G401 (cell line): ENCODE measurements at regions not wholly inside any gene's neighbourhood (a gene's known extent, or its start where the extent isn't known, plus 50 kb on each side); places are given as distances from the start of the nearest gene placed in this dataset.
"Not testable (repeated sequence)": the region's sequence is repeated elsewhere in the genome, so short reads cannot be mapped to it uniquely, and the experiment has no call there.

Experiments used
- DNase-seq: peaks from one replicate; pipeline ENCODE4 v3.0.0-alpha.2; 2015; ENCODE audit warnings: low spot score
- in situ Hi-C: cut with HindIII; loops from 2 replicates; pipeline ENCODE4 v1.10.0; 2016; ENCODE audit warnings: low sequenced_read_pairs, mixed read lengths

GRCh38 chr10:38354410-38354809 lies 260.3 kb downstream of the ZNF37A start:
- in situ Hi-C loops, DNase-seq: not testable (repeated sequence)

- DNase-seq, result peak; percentile 83
- in situ Hi-C loops, result not testable (repeated sequence)
Measured at GRCh38 chr10:38355911-38356526, 261.9 kb downstream of the ZNF37A start.

GRCh38 chr10:38356527-38356926 lies 262.4 kb downstream of the ZNF37A start:
- in situ Hi-C loops, result not testable (repeated sequence)
- DNase-seq, result peak; percentile 48

GRCh38 chr10:38362514-38362913 lies 268.4 kb downstream of the ZNF37A start:
- in situ Hi-C loops, result not testable (repeated sequence)

GRCh38 chr10:38364073-38364472 lies 269.9 kb downstream of the ZNF37A start:
- DNase-seq, result not testable (repeated sequence)

More at GRCh38 chr10:38362514-38362913, 268.4 kb downstream of the ZNF37A start:
- DNase-seq, result not testable (repeated sequence)

GRCh38 chr10:38365917-38366316 lies 271.8 kb downstream of the ZNF37A start:
- in situ Hi-C loops, result not testable (repeated sequence)

More at GRCh38 chr10:38364073-38364472, 269.9 kb downstream of the ZNF37A start:
- in situ Hi-C loops, result not testable (repeated sequence)

GRCh38 chr10:38383800-38384199 lies 289.7 kb downstream of the ZNF37A start:
- DNase-seq, in situ Hi-C loops: not testable (repeated sequence)

More at GRCh38 chr10:38365917-38366316, 271.8 kb downstream of the ZNF37A start:
- DNase-seq, result peak; percentile 28

- DNase-seq, in situ Hi-C loops: not testable (repeated sequence)
Measured at GRCh38 chr10:38386869-38387268, 292.7 kb downstream of the ZNF37A start.

- DNase-seq, in situ Hi-C loops: not testable (repeated sequence)
Measured at GRCh38 chr10:38390725-38391124, 296.6 kb downstream of the ZNF37A start.

- DNase-seq, in situ Hi-C loops: not testable (repeated sequence)
Measured at GRCh38 chr10:38395465-38395864, 301.3 kb downstream of the ZNF37A start.

- DNase-seq, in situ Hi-C loops: not testable (repeated sequence)
Measured at GRCh38 chr10:38396178-38396954, 302.2 kb downstream of the ZNF37A start.

GRCh38 chr10:38401565-38401964 lies 307.4 kb downstream of the ZNF37A start:
- in situ Hi-C loops, result not testable (repeated sequence)
- peak; percentile 4 for DNase-seq

- peak; percentile 94 for DNase-seq
- in situ Hi-C loops, result not testable (repeated sequence)
Measured at GRCh38 chr10:38402442-38403346, 308.6 kb downstream of the ZNF37A start.

- DNase-seq, result peak; percentile 19
- in situ Hi-C loops, result not testable (repeated sequence)
Measured at GRCh38 chr10:38403347-38404117, 309.4 kb downstream of the ZNF37A start.

- DNase-seq, in situ Hi-C loops: not testable (repeated sequence)
Measured at GRCh38 chr10:38423634-38424033, 329.5 kb downstream of the ZNF37A start.

- DNase-seq, in situ Hi-C loops: not testable (repeated sequence)
Measured at GRCh38 chr10:38430242-38430641, 336.1 kb downstream of the ZNF37A start.

GRCh38 chr10:38437359-38437758 lies 343.2 kb downstream of the ZNF37A start:
- DNase-seq, in situ Hi-C loops: not testable (repeated sequence)

GRCh38 chr10:38448614-38449355 lies 354.6 kb downstream of the ZNF37A start:
- in situ Hi-C loops, result not testable (repeated sequence)
- peak; percentile 0 for DNase-seq
